ENCODE measurements at regions not wholly inside any gene's neighbourhood (a gene's known extent, or its start where the extent isn't known, plus 50 kb on each side); places are given as distances from the start of the nearest gene placed in this dataset.
A peak's percentile ranks its signal among the peaks of the same experiment; 100 is the strongest.
"Not testable (repeated sequence)": the region's sequence is repeated elsewhere in the genome, so short reads cannot be mapped to it uniquely, and the experiment has no call there.

- peak; percentile 79 for DNase-seq (ENCODE audit: extremely low read depth, low read depth)
- no peak for TF ChIP-seq CTCF (IDR thresholded peaks at IDR 0.05; ENCODE audit: low read depth, low read length)
Observed at GRCh38 chr1:64343105-64343822, 126.7 kb upstream of the CACHD1 start.

DNA sequence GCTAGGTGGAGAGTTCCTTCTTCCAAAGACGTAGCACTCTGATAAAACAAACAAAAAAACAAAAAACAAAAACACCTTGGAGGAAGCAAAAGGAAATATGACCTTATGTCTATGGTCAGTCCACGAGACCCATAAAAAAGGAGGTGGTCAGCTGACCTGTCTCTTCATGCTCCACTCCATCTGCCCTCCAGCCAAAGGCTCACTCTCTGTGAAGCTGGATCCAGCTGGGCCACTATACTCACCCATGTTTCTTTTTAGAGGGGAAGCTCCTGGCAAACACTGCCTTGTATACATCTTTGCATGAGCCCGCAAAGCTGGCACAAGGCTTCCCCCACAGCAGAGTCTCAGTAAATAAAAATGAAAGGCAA lies 126.1 kb upstream of the CACHD1 start:
- TF ChIP-seq CTCF (IDR thresholded peaks at IDR 0.05; ENCODE audit: low read depth, low read length), result no peak
- DNase-seq (ENCODE audit: extremely low read depth, low read depth), result no peak

DNA sequence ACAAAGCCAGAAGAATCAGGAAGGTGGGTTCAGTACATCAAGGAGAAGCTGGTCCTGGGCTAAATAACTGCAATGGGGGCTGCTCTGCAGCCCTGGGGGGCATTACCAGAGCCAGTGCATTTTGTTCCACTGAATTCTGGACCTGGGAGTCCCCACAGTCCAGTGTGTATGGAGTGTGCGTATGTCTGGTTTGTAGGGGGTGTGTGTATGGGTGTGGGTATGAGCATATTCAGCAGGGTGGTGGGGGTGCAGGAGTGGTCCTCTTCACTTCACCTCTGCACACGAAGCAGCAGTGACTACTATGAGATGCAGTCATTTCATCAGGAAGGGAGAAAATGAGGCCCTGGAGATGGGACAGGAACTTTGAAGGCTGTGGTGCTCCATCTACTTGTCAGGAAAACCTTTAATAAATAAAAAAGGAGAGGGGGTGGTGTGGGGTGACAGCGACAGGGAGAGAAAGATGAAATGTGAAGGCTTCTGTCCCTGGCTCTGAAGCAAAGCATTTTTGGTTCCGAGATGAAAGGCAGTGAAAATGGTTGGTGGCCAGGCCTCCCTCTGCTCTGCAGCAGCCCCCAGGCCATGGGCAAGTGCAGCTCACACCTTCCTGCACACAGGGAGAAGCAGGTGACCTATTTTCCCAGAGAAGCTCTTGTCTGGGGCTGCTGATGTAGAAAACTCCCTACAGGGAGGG lies 121.5 kb upstream of the CACHD1 start:
- no peak for TF ChIP-seq CTCF (IDR thresholded peaks at IDR 0.05; ENCODE audit: low read depth, low read length)
- DNase-seq (ENCODE audit: extremely low read depth, low read depth), result no peak

DNA sequence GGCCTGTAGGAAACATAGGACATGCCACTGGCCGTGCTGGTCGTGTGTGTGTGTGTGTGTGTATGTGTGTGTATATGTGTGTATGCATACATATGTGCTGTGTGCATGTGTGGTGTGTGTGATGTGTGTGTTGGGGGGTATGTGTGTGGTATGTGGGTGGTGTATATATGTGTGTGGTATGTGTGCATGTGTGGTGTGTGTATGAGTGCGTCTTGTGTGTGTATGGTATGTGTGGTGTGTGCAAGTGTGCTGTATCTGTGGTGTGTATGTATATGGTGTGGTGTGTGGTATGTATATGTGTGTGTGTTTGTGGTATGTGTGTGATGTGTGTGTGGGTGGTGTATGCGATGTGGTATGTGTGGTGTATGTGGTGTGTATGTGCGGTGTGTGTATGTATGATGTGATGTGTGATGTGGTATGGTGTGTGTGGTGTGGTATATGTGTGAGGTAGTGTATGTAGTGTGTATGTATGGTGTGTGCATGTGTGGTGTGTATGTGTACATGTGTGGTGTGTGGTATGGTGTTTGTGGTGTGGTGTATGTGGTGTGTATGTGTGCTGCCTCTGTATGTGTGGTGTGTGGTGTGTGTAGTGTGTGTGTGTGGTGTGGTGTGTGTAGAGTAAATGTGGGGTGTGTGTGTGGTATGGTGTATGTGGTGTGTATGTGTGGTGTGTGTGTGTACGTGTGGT lies 120.8 kb upstream of the CACHD1 start:
- TF ChIP-seq CTCF (IDR thresholded peaks at IDR 0.05; ENCODE audit: low read depth, low read length), result no peak
- no peak for DNase-seq (ENCODE audit: extremely low read depth, low read depth)

DNA sequence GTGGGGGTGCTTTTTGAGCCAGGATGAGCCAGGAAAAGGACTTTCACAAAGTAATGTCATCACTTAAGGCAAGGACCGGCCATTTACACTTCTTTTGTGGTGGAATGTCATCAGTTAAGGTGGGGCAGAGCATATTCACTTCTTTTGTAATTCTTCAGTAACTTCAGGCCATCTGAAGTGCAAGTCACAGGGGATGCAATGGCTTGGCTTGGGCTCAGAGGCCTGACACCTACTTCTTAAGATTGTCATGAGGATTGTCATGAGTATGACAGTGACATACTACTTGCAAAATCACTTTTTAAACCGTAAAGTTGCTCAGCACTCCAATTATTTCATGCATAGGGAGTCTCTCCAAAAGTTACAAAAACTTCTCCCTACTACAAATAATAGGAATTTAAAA lies 114.4 kb upstream of the CACHD1 start:
- not testable (repeated sequence) for DNase-seq (ENCODE audit: extremely low read depth, low read depth)

- no peak for DNase-seq (ENCODE audit: extremely low read depth, low read depth)
- TF ChIP-seq CTCF (IDR thresholded peaks at IDR 0.05; ENCODE audit: low read depth, low read length), result no peak
Observed at GRCh38 chr1:64356636-64357256, 113.2 kb upstream of the CACHD1 start.

GRCh38 chr1:64357422-64357821 lies 112.5 kb upstream of the CACHD1 start:
- no peak for TF ChIP-seq CTCF (IDR thresholded peaks at IDR 0.05; ENCODE audit: low read depth, low read length)
- no peak for DNase-seq (ENCODE audit: extremely low read depth, low read depth)

Data from AG09319 (cell line).